Activated naive CD4-positive, alpha-beta T cell treated with anti-CD3 and anti-CD28 coated beads, Interleukin-2, amount 50 U/mL, for 24 hours (primary cell): ENCODE measurements at regions not wholly inside any gene's neighbourhood (a gene's known extent, or its start where the extent isn't known, plus 50 kb on each side); places are given as distances from the start of the nearest gene placed in this dataset.
"Not testable (repeated sequence)": the region's sequence is repeated elsewhere in the genome, so short reads cannot be mapped to it uniquely, and the experiment has no call there.

Experiments
- H3K27ac Mint-ChIP-seq: one replicate; pipeline ENCODE4 v1.8.0; 2021; ENCODE audit warnings: mild to moderate bottlenecking, mixed read lengths
- H3K27me3 Mint-ChIP-seq: one replicate; pipeline ENCODE4 v1.8.0; 2021; ENCODE audit warnings: mixed read lengths
- H3K36me3 Mint-ChIP-seq: one replicate; pipeline ENCODE4 v1.8.0; 2021; ENCODE audit warnings: mixed read lengths
- H3K4me1 Mint-ChIP-seq: one replicate; pipeline ENCODE4 v1.8.0; 2021; ENCODE audit warnings: mixed read lengths
- H3K4me3 Mint-ChIP-seq: one replicate; pipeline ENCODE4 v1.8.0; 2021; ENCODE audit warnings: mild to moderate bottlenecking, mixed read lengths
- H3K9me3 Mint-ChIP-seq: one replicate; pipeline ENCODE4 v1.8.0; 2021; ENCODE audit warnings: mixed read lengths

DNA sequence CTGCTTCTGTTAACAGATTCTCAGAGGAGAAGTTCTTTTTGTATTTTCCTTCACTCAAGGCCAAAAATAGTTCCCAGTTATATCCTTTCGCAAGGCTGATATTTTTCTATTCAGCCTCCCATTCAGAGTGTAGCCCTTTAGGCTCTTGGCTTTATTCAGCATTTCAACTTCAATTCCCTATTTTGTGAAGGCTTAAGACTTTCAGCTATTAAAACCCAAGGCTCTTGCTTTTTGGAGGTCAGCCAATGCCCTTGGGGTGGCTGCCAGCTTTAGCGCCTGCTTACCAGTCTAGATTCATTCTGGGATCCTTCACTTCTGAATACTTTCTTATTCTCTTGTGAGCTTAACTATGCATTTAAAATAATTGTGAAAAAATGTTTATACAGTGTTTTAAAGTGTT is 57.3 kb upstream of the ADGRA3 start:
- Mint-ChIP-seq H3K9me3 (peaks cover 9% of the 10 kb centered on the region), H3K36me3 (peaks cover 6% of the 10 kb centered on the region), H3K27me3 (no peaks in the 10 kb centered on the region), H3K4me3 (no peak overlapping the region), H3K4me1 (peaks cover under 1% of the 10 kb centered on the region), H3K27ac (no peak overlapping the region)

DNA sequence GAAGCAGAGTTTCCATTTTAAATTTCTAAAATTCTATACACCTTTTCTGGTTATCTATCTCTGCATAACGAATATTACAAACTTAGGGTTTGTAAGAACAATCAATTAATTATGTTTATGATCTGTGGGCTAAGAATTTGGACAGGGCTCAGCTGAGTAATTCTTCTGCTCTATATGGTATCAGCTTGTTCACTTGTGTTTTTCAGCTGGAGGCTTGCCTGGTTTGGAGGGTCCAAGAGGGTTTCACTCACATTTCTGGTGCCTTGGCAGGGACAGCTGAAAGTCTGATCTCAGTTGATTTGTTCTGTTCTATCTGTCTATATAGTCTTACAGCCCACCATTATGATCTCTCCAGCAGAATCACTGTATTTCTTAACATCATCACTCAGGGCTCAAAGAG is 57.8 kb upstream of the ADGRA3 start:
- Mint-ChIP-seq H3K36me3 (peaks cover 6% of the 10 kb centered on the region), H3K4me3 (no peak overlapping the region), H3K27ac (no peak overlapping the region), H3K27me3 (no peaks in the 10 kb centered on the region), H3K4me1 (peaks cover 5% of the 10 kb centered on the region), H3K9me3 (peaks cover 9% of the 10 kb centered on the region)

DNA sequence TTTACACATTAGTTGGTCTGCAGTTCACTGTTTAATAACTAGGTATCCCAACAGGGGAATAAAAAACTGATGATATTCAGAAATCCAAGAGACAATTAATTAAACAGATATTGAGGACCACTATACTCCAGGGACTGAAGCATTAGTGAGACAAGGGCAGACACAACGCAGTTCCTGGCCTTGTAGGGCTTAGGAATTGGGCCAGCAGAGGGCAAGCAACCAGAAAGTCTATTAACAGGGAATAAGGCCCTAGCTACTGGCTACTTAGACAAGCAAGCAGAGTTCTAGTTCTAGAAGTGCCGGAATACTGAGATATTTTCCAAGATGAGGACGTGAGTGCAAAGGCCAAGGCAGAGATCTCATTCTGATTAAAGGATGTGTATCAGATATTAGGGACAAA is 58.6 kb upstream of the ADGRA3 start:
- H3K36me3 Mint-ChIP-seq, result peaks cover 6% of the 10 kb centered on the region
- H3K9me3 Mint-ChIP-seq, result peaks cover 9% of the 10 kb centered on the region
- no peak overlapping the region for H3K4me3 Mint-ChIP-seq
- H3K27ac Mint-ChIP-seq, result no peak overlapping the region
- H3K27me3 Mint-ChIP-seq, result no peaks in the 10 kb centered on the region
- peaks cover 5% of the 10 kb centered on the region for H3K4me1 Mint-ChIP-seq

GRCh38 chr4:22574880-22575279 is 59.0 kb upstream of the ADGRA3 start:
- H3K36me3 Mint-ChIP-seq, result peaks cover 5% of the 10 kb centered on the region
- no peaks in the 10 kb centered on the region for H3K27me3 Mint-ChIP-seq
- no peak overlapping the region for H3K27ac Mint-ChIP-seq
- no peak overlapping the region for H3K4me3 Mint-ChIP-seq
- H3K4me1 Mint-ChIP-seq, result peaks cover 5% of the 10 kb centered on the region
- H3K9me3 Mint-ChIP-seq, result peaks cover 8% of the 10 kb centered on the region

DNA sequence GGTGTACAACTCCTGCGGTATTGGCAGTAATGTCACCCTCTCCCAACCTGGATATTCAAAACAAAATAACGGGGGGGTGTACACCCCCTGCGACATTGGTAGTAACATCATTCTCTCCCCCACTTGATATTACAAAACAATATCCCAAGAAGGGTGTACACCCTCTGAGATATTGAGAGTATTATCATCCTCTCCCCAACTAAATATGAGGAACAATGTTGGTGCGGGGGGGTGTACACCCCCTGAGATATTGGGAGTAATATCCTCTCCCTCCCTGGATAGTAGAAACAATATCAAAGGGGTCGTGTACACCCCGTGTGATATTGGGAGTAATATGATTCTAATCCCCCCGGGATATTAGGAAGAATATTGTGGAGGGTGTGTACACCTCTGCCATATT is 71.4 kb upstream of the ADGRA3 start:
- no peaks in the 10 kb centered on the region for H3K36me3 Mint-ChIP-seq
- no peaks in the 10 kb centered on the region for H3K27me3 Mint-ChIP-seq
- no peak overlapping the region for H3K4me3 Mint-ChIP-seq
- no peaks in the 10 kb centered on the region for H3K4me1 Mint-ChIP-seq
- H3K27ac Mint-ChIP-seq, result no peak overlapping the region
- no peaks in the 10 kb centered on the region for H3K9me3 Mint-ChIP-seq

DNA sequence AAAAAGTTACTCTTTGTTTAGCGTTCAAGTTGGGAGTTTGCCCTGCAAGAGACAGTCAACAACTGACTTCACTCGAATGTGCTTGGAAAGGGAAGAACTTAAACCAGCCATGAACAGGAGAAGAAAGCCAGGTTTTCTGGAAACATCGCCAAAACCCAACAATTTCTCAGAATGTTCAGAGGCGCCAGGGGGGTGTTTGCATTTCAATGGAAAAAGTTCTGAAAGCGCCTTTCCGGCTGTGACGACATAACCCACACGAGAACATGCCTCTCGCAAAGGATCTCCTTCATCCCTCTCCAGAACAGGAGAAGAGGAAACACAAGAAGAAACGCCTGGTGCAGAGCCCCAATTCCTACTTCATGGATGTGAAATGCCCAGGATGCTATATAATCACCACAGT is 78.1 kb upstream of the ADGRA3 start:
- H3K36me3 Mint-ChIP-seq, result no peaks in the 10 kb centered on the region
- H3K27ac Mint-ChIP-seq, result no peak overlapping the region
- H3K9me3 Mint-ChIP-seq, result no peaks in the 10 kb centered on the region
- H3K27me3 Mint-ChIP-seq, result no peaks in the 10 kb centered on the region
- no peak overlapping the region for H3K4me3 Mint-ChIP-seq
- no peaks in the 10 kb centered on the region for H3K4me1 Mint-ChIP-seq

- Mint-ChIP-seq H3K27ac (no peak overlapping the region), H3K27me3 (no peaks in the 10 kb centered on the region), H3K9me3 (no peaks in the 10 kb centered on the region), H3K4me3 (no peak overlapping the region), H3K36me3 (no peaks in the 10 kb centered on the region), H3K4me1 (no peaks in the 10 kb centered on the region)
Observed at GRCh38 chr4:22595684-22596083, 79.8 kb upstream of the ADGRA3 start.

DNA sequence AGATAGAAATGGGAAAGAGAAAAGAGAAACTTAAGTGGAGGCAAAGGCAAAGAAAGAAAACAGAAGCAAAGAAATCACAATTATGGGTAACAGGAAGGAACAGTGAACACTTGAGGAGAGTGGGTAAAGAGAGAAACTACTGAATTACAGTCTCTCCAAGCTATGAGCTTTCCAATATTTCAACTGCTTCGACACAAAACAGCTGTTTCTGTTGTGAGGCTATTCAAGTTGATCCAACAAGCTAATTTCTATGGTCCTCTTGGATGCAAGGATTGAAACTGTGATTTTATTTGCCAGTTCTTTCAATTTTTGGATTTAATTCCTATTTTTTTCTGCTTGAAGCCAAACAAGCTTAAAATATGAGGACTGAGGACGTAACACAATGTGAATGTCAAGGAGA is 80.5 kb upstream of the ADGRA3 start:
- Mint-ChIP-seq H3K27ac (no peak overlapping the region), H3K4me3 (no peak overlapping the region), H3K36me3 (no peaks in the 10 kb centered on the region)

DNA sequence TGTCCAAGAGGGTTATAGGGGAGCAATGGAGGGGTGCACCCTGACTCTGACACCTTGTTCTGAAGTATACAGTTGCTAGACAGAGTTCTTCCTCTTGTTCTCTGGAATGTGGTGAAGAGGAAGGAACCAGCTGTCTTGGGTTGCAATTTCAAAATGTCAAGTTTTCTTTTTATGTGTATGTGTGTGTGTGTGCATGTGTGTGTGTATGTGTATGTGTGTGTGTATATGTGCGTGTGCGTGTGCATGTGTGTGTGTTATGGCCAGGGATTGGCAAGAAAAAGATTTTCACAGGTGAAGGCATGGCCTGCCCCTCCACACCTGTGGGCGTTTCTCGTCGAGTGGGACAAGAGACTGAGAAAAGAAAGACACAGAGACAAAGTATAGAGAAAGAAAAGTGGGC is 81.6 kb upstream of the ADGRA3 start:
- Mint-ChIP-seq H3K9me3 (no peaks in the 10 kb centered on the region), H3K36me3 (no peaks in the 10 kb centered on the region), H3K27ac (no peak overlapping the region), H3K4me3 (no peak overlapping the region), H3K4me1 (no peaks in the 10 kb centered on the region), H3K27me3 (no peaks in the 10 kb centered on the region)

More for the DNA sequence above, 80.5 kb upstream of the ADGRA3 start:
- Mint-ChIP-seq H3K9me3 (no peaks in the 10 kb centered on the region), H3K27me3 (no peaks in the 10 kb centered on the region), H3K4me1 (no peaks in the 10 kb centered on the region)

GRCh38 chr4:22598113-22599047 is 82.5 kb upstream of the ADGRA3 start:
- not testable (repeated sequence) for H3K27ac Mint-ChIP-seq, H3K9me3 Mint-ChIP-seq, H3K36me3 Mint-ChIP-seq, H3K4me3 Mint-ChIP-seq, H3K27me3 Mint-ChIP-seq, H3K4me1 Mint-ChIP-seq

- not testable (repeated sequence) for H3K27ac Mint-ChIP-seq
Observed at GRCh38 chr4:22599228-22599928, 83.5 kb upstream of the ADGRA3 start.

DNA sequence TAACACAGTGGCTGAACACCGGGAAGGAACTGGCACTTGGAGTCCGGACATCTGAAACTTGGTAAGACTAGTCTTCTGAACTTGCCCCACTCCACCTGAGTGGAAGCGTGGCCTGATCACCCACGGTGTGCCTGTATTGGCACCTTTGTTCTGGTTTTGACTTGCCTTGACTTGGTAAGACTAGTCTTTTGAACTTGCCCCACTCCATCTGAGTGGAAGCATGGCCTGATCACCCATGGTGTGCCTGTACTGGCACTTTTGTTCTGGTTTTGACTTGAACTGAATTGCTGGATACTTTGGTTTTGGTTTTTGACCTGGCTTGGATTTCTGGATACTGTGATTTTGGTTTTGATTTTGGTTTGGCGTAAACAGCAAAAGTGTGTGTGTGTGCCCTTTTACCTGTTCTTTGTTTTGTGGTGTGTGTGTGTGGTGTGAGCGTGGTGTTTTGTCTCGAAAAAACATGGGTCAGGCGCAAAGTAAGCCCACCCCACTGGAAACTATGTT is 84.1 kb upstream of the ADGRA3 start:
- not testable (repeated sequence) for H3K4me3 Mint-ChIP-seq, H3K9me3 Mint-ChIP-seq, H3K36me3 Mint-ChIP-seq, H3K4me1 Mint-ChIP-seq, H3K27me3 Mint-ChIP-seq, H3K27ac Mint-ChIP-seq

More at GRCh38 chr4:22599228-22599928, 83.5 kb upstream of the ADGRA3 start:
- H3K36me3 Mint-ChIP-seq, H3K4me1 Mint-ChIP-seq, H3K9me3 Mint-ChIP-seq, H3K4me3 Mint-ChIP-seq, H3K27me3 Mint-ChIP-seq: not testable (repeated sequence)

DNA sequence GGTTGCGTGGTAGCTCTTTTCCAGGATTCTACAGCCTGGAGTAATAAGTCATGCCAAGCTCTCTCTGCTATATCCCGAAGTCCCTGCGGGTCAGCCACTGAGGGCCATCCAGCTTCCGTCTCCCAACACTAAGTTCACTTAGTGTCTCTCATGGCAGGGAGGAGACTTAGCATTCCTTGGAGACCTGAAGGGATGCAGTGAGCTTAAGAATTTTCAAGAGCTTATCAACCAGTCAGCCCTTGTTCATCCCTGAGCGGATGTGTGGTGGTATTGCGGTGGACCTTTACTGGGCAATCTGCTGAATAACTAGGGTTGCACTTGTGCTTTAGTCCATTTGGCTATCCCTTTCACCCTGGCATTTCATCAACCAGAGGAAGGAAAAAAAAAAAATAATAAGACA is 85.8 kb upstream of the ADGRA3 start:
- not testable (repeated sequence) for H3K9me3 Mint-ChIP-seq, H3K36me3 Mint-ChIP-seq, H3K4me3 Mint-ChIP-seq, H3K27ac Mint-ChIP-seq, H3K4me1 Mint-ChIP-seq, H3K27me3 Mint-ChIP-seq

GRCh38 chr4:22607382-22607781 is 85.4 kb upstream of the GBA3 start:
- Mint-ChIP-seq H3K27ac (peak overlapping the region; percentile 60), H3K4me3 (no peak overlapping the region), H3K4me1 (peaks cover 37% of the 10 kb centered on the region), H3K36me3 (no peaks in the 10 kb centered on the region), H3K27me3 (no peaks in the 10 kb centered on the region), H3K9me3 (no peaks in the 10 kb centered on the region)

DNA sequence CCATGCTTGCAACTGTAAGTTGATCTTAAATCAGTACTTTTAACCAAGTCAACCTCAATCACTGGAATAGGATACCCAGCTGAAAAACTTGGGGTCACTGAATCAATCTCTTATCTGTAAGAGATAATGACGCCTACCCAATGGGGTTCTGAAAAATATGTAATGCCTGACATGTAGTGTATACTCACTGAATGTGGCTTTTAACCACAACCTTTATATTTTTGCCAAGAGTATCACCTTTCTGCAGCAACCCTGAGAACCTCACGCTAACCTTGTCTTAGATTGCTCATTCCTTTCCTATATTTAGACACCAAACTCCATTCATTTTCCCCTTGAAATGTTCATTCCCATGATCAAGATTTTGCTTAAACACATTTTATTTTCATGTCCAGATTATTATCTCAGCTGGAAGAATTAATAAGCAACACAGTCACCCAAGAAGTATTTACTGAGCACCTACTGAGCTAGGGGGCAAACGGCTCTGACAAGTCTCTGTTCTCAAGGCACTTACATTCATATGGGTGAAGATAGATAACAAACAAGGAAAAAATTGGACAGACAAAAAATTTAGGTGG is 82.7 kb upstream of the GBA3 start:
- H3K27ac Mint-ChIP-seq, result peak overlapping the region; percentile 0

DNA sequence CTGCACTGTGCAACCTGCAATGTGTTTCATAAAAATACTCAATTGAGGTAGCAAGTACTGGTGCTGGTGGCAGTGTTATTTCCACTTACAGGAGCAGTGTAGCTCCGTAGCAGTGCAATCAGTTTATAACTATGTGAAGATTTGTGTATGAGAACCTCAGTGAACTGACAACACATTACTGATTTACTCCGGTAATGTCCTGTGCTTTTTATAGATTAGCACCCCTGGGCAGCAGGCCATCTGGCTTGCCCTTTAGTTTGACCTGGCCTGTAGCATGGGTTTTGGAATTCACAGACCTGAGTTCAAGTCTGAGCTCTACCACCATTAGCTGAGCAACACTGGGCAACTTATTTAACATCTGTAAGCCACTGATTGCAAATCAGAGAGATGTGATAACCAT is 78.6 kb upstream of the GBA3 start:
- Mint-ChIP-seq H3K27ac (no peak overlapping the region), H3K36me3 (no peaks in the 10 kb centered on the region), H3K9me3 (peaks cover 4% of the 10 kb centered on the region), H3K4me1 (peaks cover 7% of the 10 kb centered on the region), H3K4me3 (no peak overlapping the region), H3K27me3 (no peaks in the 10 kb centered on the region)

More for the DNA sequence above, 82.7 kb upstream of the GBA3 start:
- peaks cover 37% of the 10 kb centered on the region for H3K4me1 Mint-ChIP-seq
- H3K9me3 Mint-ChIP-seq, H3K36me3 Mint-ChIP-seq, H3K27me3 Mint-ChIP-seq, H3K4me3 Mint-ChIP-seq: not testable (repeated sequence)
